A673 (cell line): ENCODE measurements at regions not wholly inside any gene's neighbourhood (a gene's known extent, or its start where the extent isn't known, plus 50 kb on each side); places are given as distances from the start of the nearest gene placed in this dataset.

Source experiments
- CTCF ChIP-seq: fragments of 300-800, 200-600 bp; sonication (generic); conservative IDR thresholded peaks from 2 replicates; pipeline ENCODE4 v1.5.1; 2017; ENCODE audit warnings: low read depth, mild to moderate bottlenecking, antibody characterized with exemption, low read length, moderate library complexity, mixed read lengths
- EZH2 ChIP-seq: fragments of 200-600 bp; sonication (generic); IDR thresholded peaks from 2 replicates; pipeline ENCODE4 v1.6.1; 2017; ENCODE audit warnings: borderline replicate concordance, low read depth, mild to moderate bottlenecking, mixed read lengths, antibody characterized with exemption, low read length; ENCODE audit not compliant: poor library complexity, severe bottlenecking

GRCh38 chr9:108477529-108478006 is 378.2 kb downstream of the ACTL7B start:
- TF ChIP-seq EZH2 (no peak), CTCF (no peak)
